OCI-M1 (cell line): ENCODE measurements at regions not wholly inside any gene's neighbourhood (a gene's known extent, or its start where the extent isn't known, plus 50 kb on each side); places are given as distances from the start of the nearest gene placed in this dataset.
"Not testable (repeated sequence)": the region's sequence is repeated elsewhere in the genome, so short reads cannot be mapped to it uniquely, and the experiment has no call there.

Experiments
- DNase-seq: peaks from one replicate; lab custom pipeline; 2025; lab: John Stamatoyannopoulos, UW

GRCh38 chr2:89222063-89222732 lies 530.7 kb downstream of the RPIA start:
- DNase-seq, result not testable (repeated sequence)

GRCh38 chr2:89224803-89225202 lies 533.3 kb downstream of the RPIA start:
- DNase-seq, result not testable (repeated sequence)

DNA sequence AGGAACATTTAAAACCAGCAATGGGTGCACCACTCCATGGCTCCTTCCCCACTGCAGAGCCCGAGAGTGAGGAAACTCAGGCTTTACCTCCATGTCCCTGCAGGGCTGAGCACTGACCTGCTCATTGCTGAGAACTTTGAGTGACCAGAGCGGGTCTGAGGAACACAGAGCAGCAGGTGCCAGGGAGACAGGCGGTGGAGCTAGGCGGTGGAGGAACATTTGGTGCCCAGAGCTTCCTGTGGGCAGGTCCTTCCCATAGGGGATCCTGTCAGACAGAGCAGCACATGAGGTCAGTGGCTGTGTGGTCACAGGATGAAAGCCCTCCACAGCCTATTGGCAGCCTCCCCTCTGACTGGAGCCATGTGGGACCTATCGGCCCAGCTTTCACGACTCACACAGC lies 538.5 kb downstream of the RPIA start:
- not testable (repeated sequence) for DNase-seq

GRCh38 chr2:89231241-89231640 lies 539.8 kb downstream of the RPIA start:
- not testable (repeated sequence) for DNase-seq

DNA sequence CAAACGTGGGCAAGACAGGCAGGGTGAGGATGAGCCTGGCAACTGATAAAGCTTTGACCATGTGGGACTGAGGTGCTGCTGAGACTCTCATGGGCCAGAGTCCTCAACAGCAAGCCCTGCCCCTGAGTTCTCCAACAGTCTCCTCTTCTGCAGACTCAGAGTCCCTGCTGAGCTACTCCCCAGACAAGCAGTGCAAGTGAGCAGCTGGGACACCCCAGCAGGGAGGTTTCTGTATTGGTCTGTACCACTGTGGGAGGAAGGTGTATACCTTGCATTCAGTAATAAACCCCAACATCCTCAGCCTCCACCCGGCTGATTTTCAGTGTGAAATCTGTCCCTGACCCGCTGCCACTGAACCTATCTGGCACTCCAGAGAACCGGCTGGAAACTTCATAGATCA lies 542.5 kb downstream of the RPIA start:
- DNase-seq, result not testable (repeated sequence)

DNA sequence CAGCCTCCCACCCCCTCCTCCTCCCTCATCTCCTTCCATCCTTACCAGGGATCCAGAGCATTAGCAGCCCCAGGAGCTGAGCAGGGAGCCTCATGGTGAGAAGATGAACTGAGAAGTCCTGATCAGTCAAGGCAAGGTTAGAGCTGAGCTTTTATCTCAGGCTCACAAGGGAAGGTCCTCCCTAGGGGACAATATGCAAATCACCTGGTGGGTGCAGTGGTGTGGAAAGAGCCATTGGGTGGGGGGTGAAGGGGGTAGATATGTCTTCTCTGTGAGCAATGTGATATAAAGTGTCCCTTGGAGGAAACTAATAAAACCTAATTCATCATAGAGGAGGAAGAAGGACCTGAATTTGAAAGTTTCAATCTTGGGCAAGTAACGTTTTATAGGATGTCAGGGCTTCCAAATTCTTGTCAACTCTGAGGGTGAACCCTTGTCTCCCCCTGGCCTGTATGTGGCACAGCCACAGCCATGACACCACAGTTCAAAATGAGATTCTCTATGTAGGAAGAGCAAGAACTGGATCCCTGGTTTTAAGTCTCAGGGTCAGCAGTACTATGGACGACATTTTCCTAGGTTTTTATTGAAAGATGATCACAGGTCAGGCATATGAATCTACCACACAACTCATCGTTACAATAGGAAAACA lies 543.5 kb downstream of the RPIA start:
- not testable (repeated sequence) for DNase-seq

- DNase-seq, result not testable (repeated sequence)
These were observed 545.5 kb downstream of the RPIA start for GRCh38 chr2:89236832-89237450.

GRCh38 chr2:89237783-89238182 lies 546.3 kb downstream of the RPIA start:
- DNase-seq, result not testable (repeated sequence)

GRCh38 chr2:89243114-89243700 lies 551.7 kb downstream of the RPIA start:
- DNase-seq, result not testable (repeated sequence)

DNA sequence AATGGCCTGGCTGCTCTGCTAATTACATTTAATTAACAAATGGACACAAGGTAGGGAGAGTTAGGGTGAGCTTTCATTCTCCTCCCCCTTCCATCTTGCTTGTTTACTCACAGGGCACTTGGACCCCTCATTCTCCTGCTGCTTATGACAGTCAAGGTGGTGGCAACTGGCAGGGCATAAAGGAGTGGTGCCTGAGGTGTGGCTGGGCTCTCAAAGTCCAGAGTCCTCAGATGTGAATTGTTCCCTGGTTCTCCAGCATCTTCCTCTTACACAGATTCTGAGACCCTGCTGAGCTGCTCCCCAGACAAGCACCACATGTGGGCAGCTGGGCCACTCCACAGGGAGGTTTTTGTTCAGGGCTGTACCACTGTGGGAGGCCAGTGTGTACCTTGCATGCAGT lies 552.9 kb downstream of the RPIA start:
- DNase-seq, result not testable (repeated sequence)

- DNase-seq, result not testable (repeated sequence)
These were observed 554.0 kb downstream of the RPIA start for GRCh38 chr2:89245478-89245877.

- not testable (repeated sequence) for DNase-seq
These were observed 554.6 kb downstream of the RPIA start for GRCh38 chr2:89246027-89246426.

GRCh38 chr2:89246620-89247019 lies 555.1 kb downstream of the RPIA start:
- DNase-seq, result not testable (repeated sequence)

DNA sequence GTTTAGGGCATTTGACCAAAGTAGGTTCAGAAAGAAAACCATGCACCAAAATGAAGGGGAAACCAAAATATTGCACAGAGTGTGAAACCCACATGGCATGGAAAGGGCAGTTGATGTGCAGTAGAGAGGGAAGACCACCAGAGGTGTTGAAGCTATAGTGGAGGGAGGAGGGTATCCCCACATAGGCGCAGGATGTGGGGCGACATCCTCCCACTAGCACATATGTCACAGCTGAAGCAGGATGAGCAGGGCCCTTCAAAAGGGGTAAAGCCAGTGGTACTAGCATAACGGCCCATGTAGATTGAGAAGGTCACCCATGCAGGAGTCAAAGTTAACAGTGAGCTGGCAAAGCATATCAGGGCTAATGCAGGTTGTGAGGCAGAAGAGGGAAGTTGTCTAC lies 563.5 kb downstream of the RPIA start:
- DNase-seq, result not testable (repeated sequence)

DNA sequence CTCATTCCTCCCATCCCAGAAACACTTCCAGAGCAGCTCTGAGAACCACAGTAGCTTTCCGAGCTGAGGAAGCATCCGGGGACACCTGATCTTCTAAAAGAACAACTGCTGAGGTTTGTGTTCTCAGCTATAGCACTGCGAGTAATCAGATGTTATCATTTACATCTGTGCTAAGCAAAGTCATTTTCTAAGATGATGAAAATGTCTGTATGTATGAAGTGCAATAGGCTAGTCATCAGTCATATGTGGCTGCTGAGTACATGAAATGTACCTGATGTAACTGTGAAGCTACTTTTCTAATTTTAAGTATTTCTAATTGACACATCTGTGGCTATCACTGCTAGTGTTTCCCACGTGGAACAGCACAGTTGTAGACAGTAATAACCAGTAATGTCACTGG lies 582.0 kb downstream of the RPIA start:
- not testable (repeated sequence) for DNase-seq

DNA sequence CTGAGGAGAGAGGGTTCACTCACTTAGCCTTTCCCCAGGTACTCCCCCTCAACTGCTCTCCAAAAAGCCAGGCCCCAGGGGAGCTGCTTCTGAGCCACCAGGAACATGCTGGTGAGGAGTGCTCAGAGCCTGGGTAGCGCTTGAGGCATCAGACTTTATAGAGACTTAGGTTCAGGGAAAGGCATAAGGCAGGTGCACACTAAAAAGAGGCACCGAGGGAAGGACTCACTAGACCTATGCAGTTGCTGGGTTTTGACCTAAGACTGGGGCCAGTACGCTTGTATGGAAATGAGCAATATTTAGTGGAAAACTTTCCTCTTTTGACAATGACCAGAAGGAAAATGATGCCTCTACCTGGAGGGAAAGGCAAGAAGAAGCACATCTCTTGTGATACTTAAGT lies 589.1 kb downstream of the RPIA start:
- not testable (repeated sequence) for DNase-seq

DNA sequence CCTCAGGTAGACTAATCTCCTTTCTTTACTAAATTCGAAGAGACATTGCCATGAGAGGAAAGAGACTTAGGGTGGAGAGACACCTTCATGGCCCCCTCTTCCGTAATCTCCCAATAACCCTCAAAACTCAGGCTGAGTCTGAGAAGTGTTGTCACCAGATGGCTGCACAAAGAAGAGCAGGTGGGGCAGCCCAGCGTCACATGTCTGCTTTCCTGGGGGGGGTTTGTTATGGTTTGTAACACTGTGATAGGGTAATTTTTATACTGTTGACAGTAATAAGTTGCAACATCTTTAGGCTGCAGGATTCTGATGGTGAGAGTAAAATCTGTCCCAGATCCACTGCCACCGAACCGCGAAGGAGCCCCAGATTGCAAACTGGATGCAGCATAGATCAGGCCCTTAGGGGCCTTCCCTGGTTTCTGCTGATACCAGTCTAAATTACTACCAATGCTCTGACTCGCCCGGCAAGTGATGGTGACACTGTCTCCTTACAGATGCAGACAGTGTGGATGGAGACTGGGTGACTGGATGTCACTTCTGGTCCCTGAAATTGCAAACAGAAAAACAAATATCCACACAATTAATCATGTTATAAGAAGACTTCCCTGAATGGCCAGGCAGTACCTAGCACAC lies 595.1 kb downstream of the RPIA start:
- DNase-seq, result not testable (repeated sequence)

DNA sequence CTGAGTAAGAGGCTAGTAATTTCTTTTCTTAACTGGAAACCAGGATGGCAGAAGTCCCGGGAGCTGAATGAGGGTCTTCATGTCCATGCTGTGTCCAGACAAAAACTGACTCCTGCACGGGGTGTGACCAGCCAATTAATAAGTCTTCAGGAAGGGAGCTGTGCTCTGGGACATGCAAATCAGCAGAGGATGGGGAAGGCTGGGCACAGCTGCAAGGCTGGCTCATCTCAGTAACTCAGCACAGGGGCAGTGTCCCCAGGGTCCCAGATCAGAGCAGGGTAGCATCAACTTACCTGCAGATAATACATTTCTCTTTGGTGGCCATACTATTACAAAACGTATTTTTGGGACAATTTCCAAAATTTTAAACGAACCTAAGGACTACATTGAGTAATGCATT lies 595.6 kb downstream of the RPIA start:
- not testable (repeated sequence) for DNase-seq

GRCh38 chr2:89291717-89292298 lies 600.3 kb downstream of the RPIA start:
- not testable (repeated sequence) for DNase-seq

DNA sequence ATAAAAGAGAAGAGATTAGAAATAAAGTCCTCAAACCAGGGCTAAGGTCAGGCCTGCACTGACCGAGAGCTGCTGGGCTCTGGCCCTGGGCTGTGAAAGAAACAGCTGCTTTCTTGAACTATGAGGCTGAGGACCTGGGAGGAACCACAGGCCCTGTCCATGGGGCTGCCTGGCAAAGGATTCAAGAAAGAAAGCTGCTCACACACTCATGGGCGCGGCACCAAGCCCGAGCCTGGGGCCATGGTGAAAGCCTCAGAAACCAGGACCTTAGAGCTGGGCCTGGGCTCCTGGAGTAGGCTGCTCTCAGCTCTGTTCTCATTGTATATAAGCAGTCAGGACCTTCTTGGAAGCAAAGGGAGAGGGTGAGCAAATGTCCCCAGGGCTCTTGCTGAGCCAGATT lies 601.9 kb downstream of the RPIA start:
- DNase-seq, result not testable (repeated sequence)

GRCh38 chr2:89294335-89294734 lies 602.9 kb downstream of the RPIA start:
- not testable (repeated sequence) for DNase-seq
